ENCODE measurements at regions not wholly inside any gene's neighbourhood (a gene's known extent, or its start where the extent isn't known, plus 50 kb on each side); places are given as distances from the start of the nearest gene placed in this dataset.

DNA sequence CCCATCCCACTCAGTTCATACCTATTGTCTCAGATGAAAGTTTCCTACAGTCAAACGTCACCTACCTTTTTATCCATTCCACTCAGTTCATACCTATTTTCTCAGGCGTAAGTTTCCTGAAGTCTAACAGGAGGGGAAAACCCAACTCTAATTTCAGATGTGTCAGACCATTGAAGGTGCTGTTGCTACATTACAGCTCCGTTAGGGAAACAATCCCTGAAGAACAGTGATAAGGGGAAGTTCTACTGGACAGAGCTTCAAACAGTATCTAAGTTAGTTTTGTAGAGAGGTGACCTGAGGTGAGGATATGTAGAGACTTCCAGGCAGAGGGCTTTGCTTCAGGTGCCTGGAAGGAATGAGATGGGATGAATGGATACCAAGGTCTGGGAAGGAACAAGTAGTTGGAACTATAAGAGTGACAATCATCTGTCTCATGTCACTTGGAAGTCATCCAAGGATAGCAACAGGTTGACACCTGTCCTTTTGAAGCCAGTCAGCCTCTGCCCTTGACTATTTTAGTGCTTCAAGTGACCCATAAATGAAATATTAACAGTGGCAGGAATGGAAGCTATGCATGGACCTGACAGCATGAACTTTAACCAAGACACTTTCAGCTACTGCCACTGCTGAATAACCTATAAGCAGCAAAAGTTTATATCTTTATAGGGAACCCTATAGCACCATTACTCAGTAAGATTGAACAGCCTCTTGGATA, 191.6 kb upstream of the MOCS1 start:
- TF ChIP-seq YY1 (IDR thresholded peaks at IDR 0.05; ENCODE audit: low read depth) = no peak
- TF ChIP-seq POLR2AphosphoS5 (IDR thresholded peaks at IDR 0.05; ENCODE audit: low read depth, low read length) = no peak
- TF ChIP-seq, protein P1, sequence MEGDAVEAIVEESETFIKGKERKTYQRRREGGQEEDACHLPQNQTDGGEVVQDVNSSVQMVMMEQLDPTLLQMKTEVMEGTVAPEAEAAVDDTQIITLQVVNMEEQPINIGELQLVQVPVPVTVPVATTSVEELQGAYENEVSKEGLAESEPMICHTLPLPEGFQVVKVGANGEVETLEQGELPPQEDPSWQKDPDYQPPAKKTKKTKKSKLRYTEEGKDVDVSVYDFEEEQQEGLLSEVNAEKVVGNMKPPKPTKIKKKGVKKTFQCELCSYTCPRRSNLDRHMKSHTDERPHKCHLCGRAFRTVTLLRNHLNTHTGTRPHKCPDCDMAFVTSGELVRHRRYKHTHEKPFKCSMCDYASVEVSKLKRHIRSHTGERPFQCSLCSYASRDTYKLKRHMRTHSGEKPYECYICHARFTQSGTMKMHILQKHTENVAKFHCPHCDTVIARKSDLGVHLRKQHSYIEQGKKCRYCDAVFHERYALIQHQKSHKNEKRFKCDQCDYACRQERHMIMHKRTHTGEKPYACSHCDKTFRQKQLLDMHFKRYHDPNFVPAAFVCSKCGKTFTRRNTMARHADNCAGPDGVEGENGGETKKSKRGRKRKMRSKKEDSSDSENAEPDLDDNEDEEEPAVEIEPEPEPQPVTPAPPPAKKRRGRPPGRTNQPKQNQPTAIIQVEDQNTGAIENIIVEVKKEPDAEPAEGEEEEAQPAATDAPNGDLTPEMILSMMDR (IDR thresholded peaks at IDR 0.05) = no peak
- no peak for TF ChIP-seq RCOR1 (IDR thresholded peaks at IDR 0.05; ENCODE audit: low read length)
- TF ChIP-seq RFX5 (IDR thresholded peaks at IDR 0.05; ENCODE audit: low read length) = no peak
- TF ChIP-seq, protein P2, sequence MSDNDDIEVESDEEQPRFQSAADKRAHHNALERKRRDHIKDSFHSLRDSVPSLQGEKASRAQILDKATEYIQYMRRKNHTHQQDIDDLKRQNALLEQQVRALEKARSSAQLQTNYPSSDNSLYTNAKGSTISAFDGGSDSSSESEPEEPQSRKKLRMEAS (IDR thresholded peaks at IDR 0.05; ENCODE audit: low read depth) = no peak
- no peak for TF ChIP-seq EP300 (IDR thresholded peaks at IDR 0.05; ENCODE audit: borderline replicate concordance in 1 of 2, low read depth in 1 of 2, low read length in 1 of 2)
- no peak for TF ChIP-seq TEAD4 (IDR thresholded peaks at IDR 0.05; ENCODE audit: borderline replicate concordance, insufficient read depth)
